Upper lobe of left lung (tissue), 4 donors: ENCODE measurements at regions not wholly inside any gene's neighbourhood (a gene's known extent, or its start where the extent isn't known, plus 50 kb on each side); places are given as distances from the start of the nearest gene placed in this dataset.

Experiments used
- CTCF ChIP-seq, 6 experiments: fragments of 450-650 bp in 4 of 6; fragments of 200-600 bp in 2 of 6; sonication (generic) in 2 of 6; IDR thresholded peaks; one replicate each; pipeline ENCODE4 v1.5.1; 2016 to 2019; ENCODE audit warnings: antibody characterized with exemption in 6 of 6
- POLR2A ChIP-seq, 4 donors: fragments of 450-650 bp; IDR thresholded peaks; one replicate each; pipeline ENCODE4 v1.5.1; 2016 to 2017; ENCODE audit warnings: antibody characterized with exemption in 4 of 4, mild to moderate bottlenecking in 2 of 4

GRCh38 chr13:107217251-107217650 is 649.3 kb upstream of the ARGLU1 start:
- TF ChIP-seq CTCF (IDR thresholded peaks at IDR 0.05) (no peak), POLR2A (IDR thresholded peaks at IDR 0.05) (no peak)
